Stomach smooth muscle (tissue), 2 donors: ENCODE measurements at regions not wholly inside any gene's neighbourhood (a gene's known extent, or its start where the extent isn't known, plus 50 kb on each side); places are given as distances from the start of the nearest gene placed in this dataset.

ENCODE experiments used
- H3K27ac ChIP-seq: one replicate; pipeline ENCODE4 v1.7.0; 2013; ENCODE audit warnings: mild to moderate bottlenecking, low read length, inconsistent platforms
- H3K27me3 ChIP-seq, 2 donors: one replicate each; pipeline ENCODE4 v1.7.0; 2013; ENCODE audit warnings: low read length in 2 of 2; ENCODE audit not compliant: insufficient read depth in 2 of 2, control insufficient read depth in 1 of 2
- H3K36me3 ChIP-seq, 2 donors: one replicate each; pipeline ENCODE4 v1.7.0; 2013; ENCODE audit warnings: low read length in 2 of 2; ENCODE audit not compliant: control insufficient read depth in 2 of 2, insufficient read depth in 2 of 2
- H3K4me1 ChIP-seq: one replicate; pipeline ENCODE4 v1.7.0; 2013; ENCODE audit warnings: low read length; ENCODE audit not compliant: control insufficient read depth, insufficient read depth
- H3K4me3 ChIP-seq, 2 donors: one replicate each; pipeline ENCODE4 v1.7.0; 2013; ENCODE audit warnings: low read length in 2 of 2
- H3K9ac ChIP-seq, 2 donors: one replicate each; pipeline ENCODE4 v1.7.0; 2013; ENCODE audit warnings: low read length in 2 of 2, mild to moderate bottlenecking in 1 of 2
- H3K9me3 ChIP-seq, 2 donors: one replicate each; pipeline ENCODE4 v1.7.0; 2013; ENCODE audit warnings: low read length in 2 of 2; ENCODE audit not compliant: control insufficient read depth in 2 of 2
- donor health status: healthy.
- donor health status: Pancreatic carcinoma.

GRCh38 chr10:91115618-91116390 lies 104.7 kb upstream of the PCGF5 start:
- Histone ChIP-seq H3K4me1 (no peaks in the 10 kb centered on the region), H3K9ac (no peak overlapping the region), H3K4me3 (no peak overlapping the region), H3K36me3 (no peaks in the 10 kb centered on the region), H3K9me3 (no peaks in the 10 kb centered on the region), H3K27me3 (no peaks in the 10 kb centered on the region), H3K27ac (no peak overlapping the region)

DNA sequence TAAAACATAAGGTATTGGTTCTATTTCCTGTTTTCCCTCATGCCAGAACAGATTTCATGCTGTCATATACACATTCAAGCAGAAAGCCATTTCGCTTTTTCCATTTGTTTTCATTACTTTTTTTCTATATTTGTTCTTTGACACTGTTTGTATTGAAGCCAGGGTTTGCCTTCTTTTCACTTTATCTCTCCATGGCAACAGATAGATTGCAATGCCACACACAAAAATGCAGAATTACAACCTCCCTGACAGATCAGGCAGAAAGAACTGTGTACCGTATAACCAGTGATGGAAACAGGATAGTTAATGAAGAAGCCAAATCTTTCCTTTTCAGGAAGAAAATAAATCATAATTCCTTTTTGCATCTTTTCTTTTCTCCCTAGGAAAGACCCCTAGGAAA lies 103.0 kb upstream of the PCGF5 start:
- H3K9ac ChIP-seq: no peak overlapping the region
- H3K36me3 ChIP-seq: no peaks in the 10 kb centered on the region
- H3K9me3 ChIP-seq: no peaks in the 10 kb centered on the region
- no peaks in the 10 kb centered on the region for H3K4me1 ChIP-seq
- H3K27ac ChIP-seq: no peak overlapping the region
- no peak overlapping the region for H3K4me3 ChIP-seq
- no peaks in the 10 kb centered on the region for H3K27me3 ChIP-seq

DNA sequence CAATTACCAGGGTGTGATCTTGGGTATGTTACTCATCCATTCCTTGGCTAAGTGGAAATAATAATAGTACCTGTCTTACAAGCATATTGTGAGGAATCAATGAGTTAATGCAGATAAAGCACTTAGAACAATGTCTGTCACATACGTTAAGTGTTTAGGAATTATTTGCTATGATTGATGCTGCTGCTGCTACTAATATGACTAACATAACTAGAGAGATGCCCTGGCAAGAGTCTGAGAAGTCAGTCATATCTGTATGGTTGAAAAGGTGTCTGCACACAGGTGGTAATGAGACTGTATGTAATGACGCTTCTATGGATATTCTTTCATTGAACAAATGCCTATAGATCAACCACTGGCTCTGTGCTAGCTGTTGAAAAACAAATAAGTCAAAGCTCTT lies 100.1 kb upstream of the PCGF5 start:
- no peaks in the 10 kb centered on the region for H3K36me3 ChIP-seq
- no peaks in the 10 kb centered on the region for H3K27me3 ChIP-seq
- no peak overlapping the region for H3K27ac ChIP-seq
- no peak overlapping the region for H3K9ac ChIP-seq
- H3K9me3 ChIP-seq: no peaks in the 10 kb centered on the region
- no peaks in the 10 kb centered on the region for H3K4me1 ChIP-seq
- no peak overlapping the region for H3K4me3 ChIP-seq

- no peaks in the 10 kb centered on the region for H3K27me3 ChIP-seq
Observed at GRCh38 chr10:91123261-91123660, 97.2 kb upstream of the PCGF5 start.

GRCh38 chr10:91124016-91124415 lies 96.4 kb upstream of the PCGF5 start:
- no peaks in the 10 kb centered on the region for H3K9me3 ChIP-seq
- H3K4me3 ChIP-seq: no peak overlapping the region
- H3K27ac ChIP-seq: no peak overlapping the region
- no peaks in the 10 kb centered on the region for H3K4me1 ChIP-seq
- no peak overlapping the region for H3K9ac ChIP-seq
- H3K36me3 ChIP-seq: no peaks in the 10 kb centered on the region
- no peaks in the 10 kb centered on the region for H3K27me3 ChIP-seq

More at GRCh38 chr10:91123261-91123660, 97.2 kb upstream of the PCGF5 start:
- H3K27ac ChIP-seq: no peak overlapping the region
- H3K4me1 ChIP-seq: no peaks in the 10 kb centered on the region
- no peaks in the 10 kb centered on the region for H3K36me3 ChIP-seq
- H3K9ac ChIP-seq: no peak overlapping the region
- no peak overlapping the region for H3K4me3 ChIP-seq
- H3K9me3 ChIP-seq: no peaks in the 10 kb centered on the region

DNA sequence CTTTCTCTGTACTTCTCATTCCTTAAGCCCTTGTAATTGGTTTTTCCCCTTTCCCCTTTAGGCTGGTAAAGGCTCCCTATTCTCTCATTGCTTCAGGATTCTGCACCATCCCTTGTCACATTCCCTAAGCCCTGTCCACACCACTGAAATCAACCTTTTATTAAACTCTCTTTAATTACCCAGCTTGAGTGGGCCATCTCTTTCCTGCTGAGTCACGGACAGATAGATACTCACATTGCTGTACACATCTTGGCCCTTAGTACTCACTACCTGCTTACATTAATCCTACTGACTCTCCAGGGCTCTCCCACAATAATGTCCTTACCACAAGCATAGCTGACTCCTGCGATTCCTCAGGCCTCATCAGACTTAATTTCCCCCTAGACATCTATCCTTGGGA lies 94.0 kb upstream of the PCGF5 start:
- H3K27me3 ChIP-seq: no peaks in the 10 kb centered on the region
- no peaks in the 10 kb centered on the region for H3K4me1 ChIP-seq
- no peak overlapping the region for H3K27ac ChIP-seq
- H3K36me3 ChIP-seq: no peaks in the 10 kb centered on the region
- no peak overlapping the region for H3K4me3 ChIP-seq
- H3K9me3 ChIP-seq: no peaks in the 10 kb centered on the region
- no peak overlapping the region for H3K9ac ChIP-seq

DNA sequence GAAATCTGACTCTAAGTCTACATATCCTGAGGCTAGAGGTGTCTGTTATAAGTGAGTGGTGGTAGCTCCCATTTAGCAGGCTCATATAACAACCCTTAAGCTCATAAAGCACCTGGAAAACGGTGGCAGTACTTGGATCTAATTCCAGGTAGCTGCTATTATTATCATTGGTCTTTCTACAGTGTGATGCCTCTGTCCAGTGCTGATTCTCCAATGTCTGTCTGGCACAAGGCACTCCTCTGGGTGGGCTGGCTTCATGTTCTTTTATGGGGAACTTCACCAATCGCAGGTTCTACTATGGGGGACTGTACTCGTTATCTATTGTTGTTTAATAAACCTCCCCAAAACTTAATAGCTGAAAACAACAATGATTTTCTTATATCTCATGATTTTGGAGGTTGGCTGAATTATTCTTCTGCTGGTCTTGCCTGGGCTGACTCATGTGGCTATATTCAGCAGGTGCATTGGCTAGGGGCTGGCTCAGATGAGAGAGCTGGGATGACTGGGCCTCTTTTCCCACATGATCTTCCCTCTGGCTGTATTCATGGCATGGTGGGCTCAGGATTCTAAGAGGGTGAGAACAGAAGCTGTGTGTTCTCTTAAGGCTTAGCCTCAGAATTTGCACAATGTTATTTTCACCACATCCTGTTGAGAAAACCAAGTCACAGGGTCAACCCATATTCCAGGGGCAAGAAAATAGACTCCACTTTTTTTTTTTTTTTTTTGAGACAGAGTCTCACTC lies 93.0 kb upstream of the PCGF5 start:
- Histone ChIP-seq H3K9me3 (no peaks in the 10 kb centered on the region), H3K36me3 (no peaks in the 10 kb centered on the region), H3K27ac (no peak overlapping the region), H3K27me3 (no peaks in the 10 kb centered on the region), H3K4me3 (no peak overlapping the region), H3K4me1 (no peaks in the 10 kb centered on the region), H3K9ac (no peak overlapping the region)

DNA sequence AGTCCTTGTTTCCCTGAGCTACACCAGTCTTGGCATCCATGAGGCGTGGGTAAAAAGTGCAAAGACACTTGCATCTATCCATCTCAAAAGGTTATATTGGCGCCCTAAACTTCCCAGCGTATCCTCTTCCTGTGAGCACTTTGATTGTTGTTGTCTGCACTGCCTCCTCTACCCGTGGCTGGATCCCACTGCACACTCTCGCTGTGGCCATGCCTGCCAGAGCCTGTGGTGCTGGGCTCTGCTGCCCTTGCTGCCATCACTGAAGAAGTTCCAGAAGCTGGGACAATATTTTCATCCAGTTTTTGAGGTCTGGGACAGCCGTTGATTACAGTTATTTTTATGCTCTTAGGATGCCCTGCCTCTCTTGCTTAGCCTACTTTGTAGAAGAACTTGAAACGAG lies 85.3 kb upstream of the PCGF5 start:
- Histone ChIP-seq H3K4me1 (no peaks in the 10 kb centered on the region), H3K9ac (no peak overlapping the region), H3K9me3 (no peaks in the 10 kb centered on the region), H3K27ac (no peak overlapping the region), H3K36me3 (no peaks in the 10 kb centered on the region), H3K4me3 (no peak overlapping the region), H3K27me3 (no peaks in the 10 kb centered on the region)

GRCh38 chr10:91137011-91137643 lies 83.3 kb upstream of the PCGF5 start:
- no peak overlapping the region for H3K4me3 ChIP-seq
- no peaks in the 10 kb centered on the region for H3K4me1 ChIP-seq
- no peak overlapping the region for H3K27ac ChIP-seq
- no peaks in the 10 kb centered on the region for H3K27me3 ChIP-seq
- H3K9me3 ChIP-seq: no peaks in the 10 kb centered on the region
- no peak overlapping the region for H3K9ac ChIP-seq
- no peaks in the 10 kb centered on the region for H3K36me3 ChIP-seq

GRCh38 chr10:91137822-91138221 lies 82.6 kb upstream of the PCGF5 start:
- Histone ChIP-seq H3K27ac (no peak overlapping the region), H3K4me3 (no peak overlapping the region), H3K36me3 (no peaks in the 10 kb centered on the region), H3K4me1 (no peaks in the 10 kb centered on the region), H3K9me3 (no peaks in the 10 kb centered on the region), H3K27me3 (no peaks in the 10 kb centered on the region), H3K9ac (no peak overlapping the region)
